HEK293 (cell line): ENCODE measurements at regions not wholly inside any gene's neighbourhood (a gene's known extent, or its start where the extent isn't known, plus 50 kb on each side); places are given as distances from the start of the nearest gene placed in this dataset.

ENCODE experiments used
- CTCF ChIA-PET: fragments of 350-600 bp; formaldehyde crosslinking; extraction: SDS; loops from one replicate; lab custom pipeline; 2021; ENCODE audit warnings: antibody characterized with exemption; lab: Yijun Ruan, JAX
- POLR2A ChIA-PET: fragments of 300-600 bp; formaldehyde crosslinking; extraction: SDS; loops from one replicate; lab custom pipeline; 2020; ENCODE audit warnings: antibody characterized with exemption, inconsistent platforms; lab: Yijun Ruan, JAX
- H3K27ac ChIP-seq: fragments of 200-500 bp; sonication (Bioruptor generic); 2 replicates; pipeline ENCODE4 v1.5.1; 2014; ENCODE audit warnings: low read depth, low read length, control low read depth, inconsistent platforms; ENCODE audit errors: extremely low read depth
- H3K36me3 ChIP-seq, 2 experiments: fragments of 200-500 bp in 1 of 2; sonication (Bioruptor generic) in 1 of 2; 1 replicate in 1 of 2; 2 replicates in 1 of 2; pipeline ENCODE4 v1.5.1; 2014 to 2017; ENCODE audit warnings: inconsistent platforms in 2 of 2, low read length in 2 of 2; ENCODE audit not compliant: control insufficient read depth in 2 of 2, insufficient read depth in 1 of 2
- H3K4me1 ChIP-seq: fragments of 200-500 bp; sonication (Bioruptor generic); 2 replicates; pipeline ENCODE4 v1.5.1; 2014; ENCODE audit warnings: mild to moderate bottlenecking, low read length, inconsistent platforms; ENCODE audit not compliant: control insufficient read depth, insufficient read depth
- H3K4me3 ChIP-seq: 2 replicates; pipeline ENCODE4 v1.5.1; 2011; ENCODE audit warnings: low read depth, mild to moderate bottlenecking, control low read depth, low read length, moderate library complexity
- H3K9me3 ChIP-seq: fragments of 200-500 bp; sonication (Bioruptor generic); 2 replicates; pipeline ENCODE4 v1.5.1; 2014; ENCODE audit warnings: low read depth, low read length, inconsistent platforms; ENCODE audit not compliant: control insufficient read depth, insufficient read depth
- GFI1B ChIP-seq: fragments of 450-650 bp; formaldehyde crosslinking; IDR thresholded peaks from 2 replicates; pipeline ENCODE4 v1.5.1; 2016; ENCODE audit warnings: missing biosample characterization, missing genetic modification characterization
- KLF9 ChIP-seq: fragments of 450-650 bp; formaldehyde crosslinking; IDR thresholded peaks from 2 replicates; pipeline ENCODE4 v1.5.1; 2016; ENCODE audit warnings: missing biosample characterization, missing genetic modification characterization, low read depth
- OSR2 ChIP-seq: fragments of 450-650 bp; formaldehyde crosslinking; IDR thresholded peaks from 2 replicates; pipeline ENCODE4 v1.5.1; 2016; ENCODE audit warnings: missing biosample characterization, missing genetic modification characterization
- PRDM4 ChIP-seq: fragments of 450-650 bp; formaldehyde crosslinking; IDR thresholded peaks from 2 replicates; pipeline ENCODE4 v1.5.1; 2017; ENCODE audit warnings: missing biosample characterization, missing genetic modification characterization
- RBAK ChIP-seq: fragments of 450-650 bp; formaldehyde crosslinking; IDR thresholded peaks from 2 replicates; pipeline ENCODE4 v1.5.1; 2016; ENCODE audit warnings: missing biosample characterization, missing genetic modification characterization
- TSHZ1 ChIP-seq: fragments of 450-650 bp; formaldehyde crosslinking; IDR thresholded peaks from 2 replicates; pipeline ENCODE4 v1.5.1; 2016; ENCODE audit warnings: missing biosample characterization, missing genetic modification characterization, borderline replicate concordance
- ZBTB17 ChIP-seq: fragments of 450-650 bp; formaldehyde crosslinking; IDR thresholded peaks from 2 replicates; pipeline ENCODE4 v1.5.1; 2016; ENCODE audit warnings: missing biosample characterization, missing genetic modification characterization
- ZBTB48 ChIP-seq: fragments of 450-650 bp; formaldehyde crosslinking; IDR thresholded peaks from 2 replicates; pipeline ENCODE4 v1.5.1; 2016; ENCODE audit warnings: missing biosample characterization, missing genetic modification characterization
- ZFHX2 ChIP-seq: fragments of 450-650 bp; formaldehyde crosslinking; conservative IDR thresholded peaks from 2 replicates; pipeline ENCODE4 v1.5.1; 2016; ENCODE audit warnings: missing biosample characterization, missing genetic modification characterization
- ZNF10 ChIP-seq: fragments of 450-650 bp; formaldehyde crosslinking; IDR thresholded peaks from 2 replicates; pipeline ENCODE4 v1.5.1; 2017; ENCODE audit warnings: missing biosample characterization, missing genetic modification characterization
- ZNF146 ChIP-seq: fragments of 450-650 bp; formaldehyde crosslinking; IDR thresholded peaks from 2 replicates; pipeline ENCODE4 v1.5.1; 2016; ENCODE audit warnings: missing biosample characterization, missing genetic modification characterization
- ZNF169 ChIP-seq: fragments of 450-650 bp; formaldehyde crosslinking; IDR thresholded peaks from 2 replicates; pipeline ENCODE4 v1.5.1; 2016; ENCODE audit warnings: missing biosample characterization, missing genetic modification characterization
- ZNF280D ChIP-seq: fragments of 450-650 bp; formaldehyde crosslinking; IDR thresholded peaks from 2 replicates; pipeline ENCODE4 v1.5.1; 2016; ENCODE audit warnings: missing biosample characterization, missing genetic modification characterization
- ZNF354C ChIP-seq: fragments of 450-650 bp; formaldehyde crosslinking; IDR thresholded peaks from 2 replicates; pipeline ENCODE4 v1.5.1; 2016; ENCODE audit warnings: missing biosample characterization, missing genetic modification characterization, low read depth, borderline replicate concordance
- ZNF366 ChIP-seq: fragments of 450-650 bp; formaldehyde crosslinking; conservative IDR thresholded peaks from 2 replicates; pipeline ENCODE4 v1.5.1; 2016; ENCODE audit warnings: missing biosample characterization, missing genetic modification characterization
- ZNF394 ChIP-seq: fragments of 450-650 bp; formaldehyde crosslinking; IDR thresholded peaks from 2 replicates; pipeline ENCODE4 v1.5.1; 2016; ENCODE audit warnings: missing biosample characterization, missing genetic modification characterization, mild to moderate bottlenecking, moderate library complexity, borderline replicate concordance
- ZNF398 ChIP-seq: fragments of 450-650 bp; formaldehyde crosslinking; IDR thresholded peaks from 2 replicates; pipeline ENCODE4 v1.5.1; 2017; ENCODE audit warnings: missing biosample characterization, missing genetic modification characterization
- ZNF501 ChIP-seq: fragments of 450-650 bp; formaldehyde crosslinking; IDR thresholded peaks from 2 replicates; pipeline ENCODE4 v1.5.1; 2016; ENCODE audit warnings: missing biosample characterization, missing genetic modification characterization
- ZNF529 ChIP-seq: fragments of 450-650 bp; formaldehyde crosslinking; IDR thresholded peaks from 2 replicates; pipeline ENCODE4 v1.5.1; 2017; ENCODE audit warnings: missing genetic modification characterization, missing biosample characterization; ENCODE audit not compliant: insufficient replicate concordance
- ZNF621 ChIP-seq: fragments of 450-650 bp; formaldehyde crosslinking; IDR thresholded peaks from 2 replicates; pipeline ENCODE4 v1.5.1; 2017; ENCODE audit warnings: missing biosample characterization, missing genetic modification characterization
- ZNF664 ChIP-seq: fragments of 450-650 bp; formaldehyde crosslinking; IDR thresholded peaks from 2 replicates; pipeline ENCODE4 v1.5.1; 2016; ENCODE audit warnings: missing biosample characterization, missing genetic modification characterization

- Histone ChIP-seq H3K4me1 (no peaks in the 10 kb centered on the region), H3K4me3 (no peak overlapping the region), H3K36me3 (no peaks in the 10 kb centered on the region), H3K27ac (no peak overlapping the region), H3K9me3 (no peaks in the 10 kb centered on the region)
- no peak for TF ChIP-seq ZFHX2 (tag by site-specific recombination)
- no peak for TF ChIP-seq ZNF501 (tag by site-specific recombination)
- TF ChIP-seq ZNF280D (tag by site-specific recombination) = no peak
- TF ChIP-seq ZBTB17 (tag by site-specific recombination) = no peak
- no peak for TF ChIP-seq ZNF394 (tag by site-specific recombination)
- no peak for TF ChIP-seq KLF9 (tag by site-specific recombination)
- no peak for TF ChIP-seq RBAK (tag by site-specific recombination)
- no peak for TF ChIP-seq OSR2
- no peak for TF ChIP-seq ZNF169 (tag by site-specific recombination)
- POLR2A ChIA-PET = no interaction called here
- CTCF ChIA-PET = interaction anchor here (0.6 kb wide), 1 partner anchor 85 kb away, joined by 3 read pairs; no protein-coding TSS in a partner anchor
Measured at GRCh38 chr10:106183041-106183440, 981.5 kb downstream of the SORCS1 start.

- TF ChIP-seq ZNF10 (no peak), ZNF398 (no peak), ZNF366 (tag by site-specific recombination) (no peak), ZBTB48 (tag by site-specific recombination) (no peak), ZNF664 (tag by site-specific recombination) (no peak), GFI1B (tag by site-specific recombination) (no peak), ZNF621 (no peak), TSHZ1 (tag by site-specific recombination) (no peak), ZNF146 (tag by site-specific recombination) (no peak), ZNF529 (no peak), ZNF354C (tag by site-specific recombination) (no peak), PRDM4 (no peak)
- H3K4me3 ChIP-seq = no peak overlapping the region
- H3K4me1 ChIP-seq = no peaks in the 10 kb centered on the region
- no peaks in the 10 kb centered on the region for H3K9me3 ChIP-seq
- H3K27ac ChIP-seq = no peak overlapping the region
- CTCF ChIA-PET = no interaction called here
- POLR2A ChIA-PET = no interaction called here
- H3K36me3 ChIP-seq = no peaks in the 10 kb centered on the region
Measured at GRCh38 chr10:106182542-106182941, 982.0 kb downstream of the SORCS1 start.
